HEK293 (cell line): ENCODE measurements at regions not wholly inside any gene's neighbourhood (a gene's known extent, or its start where the extent isn't known, plus 50 kb on each side); places are given as distances from the start of the nearest gene placed in this dataset.

Experiments
- CTCF ChIP-seq: fragments of 450-650 bp; formaldehyde crosslinking; IDR thresholded peaks from 2 replicates; pipeline ENCODE4 v1.5.1; 2016; ENCODE audit warnings: missing biosample characterization, missing genetic modification characterization
- PBX3 ChIP-seq: sonication (generic); formaldehyde crosslinking; IDR thresholded peaks from 2 replicates; pipeline ENCODE4 v1.8.1; 2022; ENCODE audit warnings: mild to moderate bottlenecking, moderate library complexity, missing genetic modification reagents
- ZNF157 ChIP-seq: fragments of 450-650 bp; formaldehyde crosslinking; IDR thresholded peaks from 2 replicates; pipeline ENCODE4 v1.5.1; 2016; ENCODE audit warnings: missing biosample characterization, missing genetic modification characterization
- ZNF521 ChIP-seq: fragments of 450-650 bp; formaldehyde crosslinking; IDR thresholded peaks from 2 replicates; pipeline ENCODE4 v1.5.1; 2017; ENCODE audit warnings: missing biosample characterization, mild to moderate bottlenecking, missing genetic modification characterization
- ZNF626 ChIP-seq: fragments of 450-650 bp; sonication (Bioruptor Pico); formaldehyde crosslinking; IDR thresholded peaks from 2 replicates; pipeline ENCODE4 v1.5.1; 2018; ENCODE audit warnings: missing biosample characterization, missing genetic modification characterization, inconsistent platforms
- ZNF707 ChIP-seq: fragments of 450-650 bp; formaldehyde crosslinking; IDR thresholded peaks from 2 replicates; pipeline ENCODE4 v1.5.1; 2016; ENCODE audit warnings: missing biosample characterization, missing genetic modification characterization
- ZNF792 ChIP-seq: fragments of 450-650 bp; formaldehyde crosslinking; IDR thresholded peaks from 2 replicates; pipeline ENCODE4 v1.5.1; 2016; ENCODE audit warnings: missing biosample characterization, missing genetic modification characterization
- TF ChIP-seq, protein P1 (sequence below): fragments of 450-650 bp; formaldehyde crosslinking; IDR thresholded peaks from 2 replicates; pipeline ENCODE4 v1.5.1; 2016; ENCODE audit warnings: missing biosample characterization, missing genetic modification characterization

GRCh38 chr9:18063856-18064390, 410.0 kb upstream of the ADAMTSL1 start:
- TF ChIP-seq ZNF521 (no peak), ZNF626 (tag by site-specific recombination) (no peak), CTCF (no peak), ZNF707 (tag by site-specific recombination) (no peak), PBX3 (CRISPR knock-in tag) (no peak), ZNF792 (tag by site-specific recombination) (no peak), ZNF157 (tag by site-specific recombination) (no peak)
- TF ChIP-seq, protein P1, sequence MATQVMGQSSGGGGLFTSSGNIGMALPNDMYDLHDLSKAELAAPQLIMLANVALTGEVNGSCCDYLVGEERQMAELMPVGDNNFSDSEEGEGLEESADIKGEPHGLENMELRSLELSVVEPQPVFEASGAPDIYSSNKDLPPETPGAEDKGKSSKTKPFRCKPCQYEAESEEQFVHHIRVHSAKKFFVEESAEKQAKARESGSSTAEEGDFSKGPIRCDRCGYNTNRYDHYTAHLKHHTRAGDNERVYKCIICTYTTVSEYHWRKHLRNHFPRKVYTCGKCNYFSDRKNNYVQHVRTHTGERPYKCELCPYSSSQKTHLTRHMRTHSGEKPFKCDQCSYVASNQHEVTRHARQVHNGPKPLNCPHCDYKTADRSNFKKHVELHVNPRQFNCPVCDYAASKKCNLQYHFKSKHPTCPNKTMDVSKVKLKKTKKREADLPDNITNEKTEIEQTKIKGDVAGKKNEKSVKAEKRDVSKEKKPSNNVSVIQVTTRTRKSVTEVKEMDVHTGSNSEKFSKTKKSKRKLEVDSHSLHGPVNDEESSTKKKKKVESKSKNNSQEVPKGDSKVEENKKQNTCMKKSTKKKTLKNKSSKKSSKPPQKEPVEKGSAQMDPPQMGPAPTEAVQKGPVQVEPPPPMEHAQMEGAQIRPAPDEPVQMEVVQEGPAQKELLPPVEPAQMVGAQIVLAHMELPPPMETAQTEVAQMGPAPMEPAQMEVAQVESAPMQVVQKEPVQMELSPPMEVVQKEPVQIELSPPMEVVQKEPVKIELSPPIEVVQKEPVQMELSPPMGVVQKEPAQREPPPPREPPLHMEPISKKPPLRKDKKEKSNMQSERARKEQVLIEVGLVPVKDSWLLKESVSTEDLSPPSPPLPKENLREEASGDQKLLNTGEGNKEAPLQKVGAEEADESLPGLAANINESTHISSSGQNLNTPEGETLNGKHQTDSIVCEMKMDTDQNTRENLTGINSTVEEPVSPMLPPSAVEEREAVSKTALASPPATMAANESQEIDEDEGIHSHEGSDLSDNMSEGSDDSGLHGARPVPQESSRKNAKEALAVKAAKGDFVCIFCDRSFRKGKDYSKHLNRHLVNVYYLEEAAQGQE (tag by site-specific recombination), result no peak
